Cardiac septum (tissue), 1 donor: ENCODE measurements at regions not wholly inside any gene's neighbourhood (a gene's known extent, or its start where the extent isn't known, plus 50 kb on each side); places are given as distances from the start of the nearest gene placed in this dataset.
"Not testable (repeated sequence)": the region's sequence is repeated elsewhere in the genome, so short reads cannot be mapped to it uniquely, and the experiment has no call there.

Experiments used
- DNase-seq: peaks from one replicate; pipeline ENCODE4 v3.0.0-alpha.2; 2020; ENCODE audit warnings: low spot score
- intact Hi-C: fragments of 100-400 bp; cut with DNase I; formaldehyde crosslinking; loops from one replicate; pipeline ENCODE4 v1.14.0; 2022
- donor health status: DM: no; HTN: no; CAD: no.

- intact Hi-C loops, result no loop called here
- no peak for DNase-seq
Observed at GRCh38 chr5:56311306-56311905, 78.3 kb upstream of the ANKRD55 start.

GRCh38 chr5:56310711-56311204, 77.6 kb upstream of the ANKRD55 start:
- intact Hi-C loops, result no loop called here
- no peak for DNase-seq

- no peak for DNase-seq
- intact Hi-C loops, result no loop called here
Observed at GRCh38 chr5:56309262-56309826, 76.2 kb upstream of the ANKRD55 start.

GRCh38 chr5:56307714-56308333, 74.7 kb upstream of the ANKRD55 start:
- DNase-seq, result no peak
- intact Hi-C loops, result no loop called here

- intact Hi-C loops, result no loop called here
- no peak for DNase-seq
Observed at GRCh38 chr5:56306433-56307150, 73.5 kb upstream of the ANKRD55 start.

GRCh38 chr5:56305001-56305950, 72.1 kb upstream of the ANKRD55 start:
- no peak for DNase-seq
- intact Hi-C loops, result no loop called here

- intact Hi-C loops, result no loop called here
- DNase-seq, result no peak
Observed at GRCh38 chr5:56303511-56303910, 70.4 kb upstream of the ANKRD55 start.

GRCh38 chr5:56302027-56302426, 68.9 kb upstream of the ANKRD55 start:
- no peak for DNase-seq
- intact Hi-C loops, result no loop called here

- DNase-seq, result no peak
- intact Hi-C loops, result no loop called here
Observed at GRCh38 chr5:56301069-56301468, 67.9 kb upstream of the ANKRD55 start.

- intact Hi-C loops, result no loop called here
- no peak for DNase-seq
Observed at GRCh38 chr5:56299212-56299611, 66.1 kb upstream of the ANKRD55 start.

- DNase-seq, result no peak
- intact Hi-C loops, result no loop called here
Observed at GRCh38 chr5:56298336-56299090, 65.4 kb upstream of the ANKRD55 start.

GRCh38 chr5:56297851-56298250, 64.7 kb upstream of the ANKRD55 start:
- intact Hi-C loops, result no loop called here

GRCh38 chr5:56295311-56295710, 62.2 kb upstream of the ANKRD55 start:
- intact Hi-C loops, DNase-seq: not testable (repeated sequence)

More at GRCh38 chr5:56297851-56298250, 64.7 kb upstream of the ANKRD55 start:
- no peak for DNase-seq

- intact Hi-C loops, result no loop called here
- no peak for DNase-seq
Observed at GRCh38 chr5:56294354-56294753, 61.2 kb upstream of the ANKRD55 start.

- DNase-seq, intact Hi-C loops: not testable (repeated sequence)
Observed at GRCh38 chr5:56292874-56293273, 59.7 kb upstream of the ANKRD55 start.

GRCh38 chr5:56291661-56292374, 58.7 kb upstream of the ANKRD55 start:
- intact Hi-C loops, result no loop called here
- DNase-seq, result no peak

- no peak for DNase-seq
- intact Hi-C loops, result no loop called here
Observed at GRCh38 chr5:56291079-56291643, 58.0 kb upstream of the ANKRD55 start.
